ENCODE measurements at regions not wholly inside any gene's neighbourhood (a gene's known extent, or its start where the extent isn't known, plus 50 kb on each side); places are given as distances from the start of the nearest gene placed in this dataset.
"Not testable (repeated sequence)": the region's sequence is repeated elsewhere in the genome, so short reads cannot be mapped to it uniquely, and the experiment has no call there.

DNA sequence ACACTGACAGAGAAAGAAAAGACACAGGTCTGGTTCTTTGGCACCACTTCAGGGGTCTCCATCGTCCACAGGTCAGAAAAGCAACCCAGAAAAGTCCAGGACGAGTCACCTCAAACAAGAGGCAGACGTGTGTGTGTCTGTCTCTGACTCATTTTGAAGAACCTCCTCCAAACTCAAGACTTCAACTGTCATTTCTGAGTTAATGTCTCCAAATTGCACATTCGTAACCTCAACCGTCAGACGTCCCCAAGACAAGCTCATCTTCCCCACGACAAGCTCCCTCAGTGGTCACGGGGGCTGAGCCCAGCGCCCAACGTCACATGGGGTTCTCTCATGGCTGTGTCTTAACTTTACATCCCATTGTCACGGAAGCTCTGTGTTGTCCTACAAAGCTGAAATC lies 70.2 kb upstream of the TNK2 start:
- TF ChIP-seq, protein P1, sequence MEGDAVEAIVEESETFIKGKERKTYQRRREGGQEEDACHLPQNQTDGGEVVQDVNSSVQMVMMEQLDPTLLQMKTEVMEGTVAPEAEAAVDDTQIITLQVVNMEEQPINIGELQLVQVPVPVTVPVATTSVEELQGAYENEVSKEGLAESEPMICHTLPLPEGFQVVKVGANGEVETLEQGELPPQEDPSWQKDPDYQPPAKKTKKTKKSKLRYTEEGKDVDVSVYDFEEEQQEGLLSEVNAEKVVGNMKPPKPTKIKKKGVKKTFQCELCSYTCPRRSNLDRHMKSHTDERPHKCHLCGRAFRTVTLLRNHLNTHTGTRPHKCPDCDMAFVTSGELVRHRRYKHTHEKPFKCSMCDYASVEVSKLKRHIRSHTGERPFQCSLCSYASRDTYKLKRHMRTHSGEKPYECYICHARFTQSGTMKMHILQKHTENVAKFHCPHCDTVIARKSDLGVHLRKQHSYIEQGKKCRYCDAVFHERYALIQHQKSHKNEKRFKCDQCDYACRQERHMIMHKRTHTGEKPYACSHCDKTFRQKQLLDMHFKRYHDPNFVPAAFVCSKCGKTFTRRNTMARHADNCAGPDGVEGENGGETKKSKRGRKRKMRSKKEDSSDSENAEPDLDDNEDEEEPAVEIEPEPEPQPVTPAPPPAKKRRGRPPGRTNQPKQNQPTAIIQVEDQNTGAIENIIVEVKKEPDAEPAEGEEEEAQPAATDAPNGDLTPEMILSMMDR (IDR thresholded peaks at IDR 0.05) = not testable (repeated sequence)
- TF ChIP-seq POLR2A (IDR thresholded peaks at IDR 0.05) = not testable (repeated sequence)
